ENCODE measurements at regions not wholly inside any gene's neighbourhood (a gene's known extent, or its start where the extent isn't known, plus 50 kb on each side); places are given as distances from the start of the nearest gene placed in this dataset.
"Not testable (repeated sequence)": the region's sequence is repeated elsewhere in the genome, so short reads cannot be mapped to it uniquely, and the experiment has no call there.

GRCh38 chr18:11372163-11372562 is 222.8 kb upstream of the PIEZO2 start:
- no peak for DNase-seq

GRCh38 chr18:11369556-11369955 is 220.2 kb upstream of the PIEZO2 start:
- DNase-seq: no peak

- no peak for DNase-seq
Observed at GRCh38 chr18:11368020-11368419, 218.7 kb upstream of the PIEZO2 start.

GRCh38 chr18:11367351-11367750 is 218.0 kb upstream of the PIEZO2 start:
- no peak for DNase-seq

- DNase-seq: no peak
Observed at GRCh38 chr18:11366410-11366809, 217.0 kb upstream of the PIEZO2 start.

GRCh38 chr18:11362856-11363255 is 213.5 kb upstream of the PIEZO2 start:
- no peak for DNase-seq

GRCh38 chr18:11361862-11362261 is 212.5 kb upstream of the PIEZO2 start:
- not testable (repeated sequence) for DNase-seq

GRCh38 chr18:11357678-11358077 is 208.3 kb upstream of the PIEZO2 start:
- DNase-seq: no peak

- DNase-seq: not testable (repeated sequence)
Observed at GRCh38 chr18:11344576-11344975, 195.2 kb upstream of the PIEZO2 start.

- DNase-seq: no peak
Observed at GRCh38 chr18:11343096-11343495, 193.7 kb upstream of the PIEZO2 start.

GRCh38 chr18:11342115-11342514 is 192.7 kb upstream of the PIEZO2 start:
- not testable (repeated sequence) for DNase-seq

GRCh38 chr18:11339188-11339775 is 189.9 kb upstream of the PIEZO2 start:
- DNase-seq: no peak

- no peak for DNase-seq
Observed at GRCh38 chr18:11336241-11336640, 186.9 kb upstream of the PIEZO2 start.

- no peak for DNase-seq
Observed at GRCh38 chr18:11327391-11328009, 178.1 kb upstream of the PIEZO2 start.

GRCh38 chr18:11324956-11325882 is 175.8 kb upstream of the PIEZO2 start:
- no peak for DNase-seq

GRCh38 chr18:11324510-11324909 is 175.1 kb upstream of the PIEZO2 start:
- no peak for DNase-seq

- DNase-seq: no peak
Observed at GRCh38 chr18:11323359-11323819, 174.0 kb upstream of the PIEZO2 start.

- no peak for DNase-seq
Observed at GRCh38 chr18:11322716-11323115, 173.3 kb upstream of the PIEZO2 start.

- no peak for DNase-seq
Observed at GRCh38 chr18:11322006-11322405, 172.6 kb upstream of the PIEZO2 start.

GRCh38 chr18:11320986-11321385 is 171.6 kb upstream of the PIEZO2 start:
- DNase-seq: no peak

GRCh38 chr18:11316546-11316945 is 167.2 kb upstream of the PIEZO2 start:
- DNase-seq: no peak

- DNase-seq: no peak
Observed at GRCh38 chr18:11310476-11311086, 161.2 kb upstream of the PIEZO2 start.

- DNase-seq: no peak
Observed at GRCh38 chr18:11309172-11309571, 159.8 kb upstream of the PIEZO2 start.
